GM21576 (cell line): ENCODE measurements at regions not wholly inside any gene's neighbourhood (a gene's known extent, or its start where the extent isn't known, plus 50 kb on each side); places are given as distances from the start of the nearest gene placed in this dataset.

ENCODE experiments used
- ATAC-seq: cut with Tn5 transposase; IDR thresholded peaks from one replicate; pipeline ENCODE4 v1.9.1; 2021; ENCODE audit warnings: mild to moderate bottlenecking, moderate library complexity; ENCODE audit not compliant: unreplicated experiment

DNA sequence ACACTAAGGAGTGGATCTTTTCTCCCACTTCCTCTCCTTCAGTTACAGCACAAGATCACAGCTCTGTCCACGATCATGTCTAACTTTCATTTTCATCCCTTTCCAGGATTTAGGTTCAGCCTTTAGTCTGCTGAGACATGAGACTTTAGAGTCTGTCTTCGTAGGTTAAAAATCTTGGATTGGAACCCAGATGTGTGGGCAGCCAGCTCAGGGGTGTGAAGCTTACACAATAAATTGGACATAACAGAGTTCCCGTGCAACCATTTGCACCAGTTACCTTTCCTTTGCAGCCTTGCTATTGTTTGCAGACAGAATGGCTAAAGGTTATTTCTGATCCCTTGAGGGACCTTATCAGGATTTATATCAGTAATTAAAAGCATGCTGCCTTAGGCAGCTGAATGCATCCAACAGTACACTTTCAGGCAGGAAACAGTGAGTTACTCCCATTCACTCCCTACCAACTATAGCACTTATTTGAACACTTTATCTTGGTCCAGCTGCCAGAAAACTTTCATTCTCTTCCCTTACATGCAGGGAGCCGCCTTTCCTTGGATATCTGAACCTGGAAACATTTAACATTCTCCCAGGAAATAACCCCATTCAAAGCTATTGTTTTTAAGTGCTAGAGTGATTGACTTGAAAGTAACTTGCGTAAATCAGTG lies 87.3 kb downstream of the TMEM100 start:
- no peak for ATAC-seq

DNA sequence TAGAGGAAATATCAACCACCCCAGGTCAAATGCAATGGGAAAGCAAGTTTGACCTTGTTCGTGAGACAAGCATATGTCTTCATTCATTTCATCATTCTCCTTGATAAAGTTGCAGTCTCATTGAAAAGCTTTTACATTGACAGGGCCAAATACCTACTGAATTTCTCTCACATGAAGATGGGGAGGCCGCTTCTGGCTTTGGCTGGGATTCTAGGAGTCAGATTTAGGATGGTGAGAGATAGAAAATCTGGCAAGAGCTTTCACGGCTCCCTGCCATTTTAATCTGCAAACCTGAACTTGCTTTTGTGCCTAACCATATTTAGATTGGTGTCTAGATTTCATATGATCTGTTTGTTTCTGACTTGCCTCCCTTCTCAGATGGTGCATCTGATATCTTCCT lies 88.0 kb downstream of the TMEM100 start:
- no peak for ATAC-seq

DNA sequence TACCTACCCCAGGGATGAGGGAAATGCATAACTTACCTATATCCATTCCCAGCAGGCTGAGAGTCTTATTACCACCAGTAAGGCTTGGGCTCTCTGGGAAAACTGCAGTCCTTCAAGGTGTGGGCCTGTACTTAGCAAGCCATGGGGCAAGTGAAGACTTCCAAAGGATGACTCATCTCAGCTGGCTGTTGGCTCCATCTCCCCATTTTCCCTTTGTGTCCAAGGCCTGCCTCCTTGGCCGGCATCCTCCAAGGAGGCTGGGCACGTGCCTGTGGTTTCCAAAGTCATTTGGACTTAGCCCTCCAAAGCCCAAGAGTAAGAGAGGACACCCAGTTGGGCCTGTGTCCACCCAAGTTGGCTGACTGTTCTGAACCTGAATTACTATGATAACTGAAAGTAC lies 89.8 kb downstream of the TMEM100 start:
- no peak for ATAC-seq

DNA sequence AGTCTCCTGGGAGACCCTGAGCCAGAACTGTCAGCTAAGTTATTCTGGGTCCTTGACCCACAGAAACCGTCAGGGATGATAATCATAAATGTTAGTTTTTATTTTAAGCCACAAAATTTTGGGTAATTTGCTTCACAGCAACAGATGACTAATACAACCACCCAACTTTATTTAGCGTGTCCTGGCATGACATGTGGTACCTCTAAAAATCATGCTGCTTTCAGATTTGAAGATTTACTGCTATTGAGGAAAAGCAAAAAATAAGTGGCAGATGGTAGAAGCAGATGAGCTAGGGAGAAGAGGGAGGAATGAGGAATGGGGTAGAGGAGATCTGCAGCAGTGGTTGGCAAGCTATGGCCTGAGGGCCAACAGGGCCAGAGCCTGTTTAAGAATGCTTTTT lies 90.4 kb downstream of the TMEM100 start:
- ATAC-seq: no peak

DNA sequence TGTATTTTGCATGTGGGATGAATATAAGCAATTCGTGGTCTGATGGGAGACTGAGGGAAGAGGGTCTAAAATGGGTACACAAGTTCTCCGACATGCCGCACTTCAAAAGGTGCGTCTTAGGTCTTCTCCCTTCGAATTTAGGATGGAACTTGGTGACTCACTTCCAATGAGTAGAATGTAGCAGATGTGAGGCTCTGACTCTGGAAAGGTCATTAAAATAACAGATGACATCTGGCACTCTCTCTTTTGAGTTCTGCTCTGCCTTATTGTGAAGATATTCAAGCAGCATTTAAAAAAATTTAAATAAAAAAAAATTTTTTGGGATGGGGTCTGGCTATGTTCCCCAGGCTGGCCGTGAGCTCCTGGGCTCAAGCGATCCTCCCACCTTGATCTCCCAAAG lies 92.7 kb downstream of the TMEM100 start:
- ATAC-seq: no peak

DNA sequence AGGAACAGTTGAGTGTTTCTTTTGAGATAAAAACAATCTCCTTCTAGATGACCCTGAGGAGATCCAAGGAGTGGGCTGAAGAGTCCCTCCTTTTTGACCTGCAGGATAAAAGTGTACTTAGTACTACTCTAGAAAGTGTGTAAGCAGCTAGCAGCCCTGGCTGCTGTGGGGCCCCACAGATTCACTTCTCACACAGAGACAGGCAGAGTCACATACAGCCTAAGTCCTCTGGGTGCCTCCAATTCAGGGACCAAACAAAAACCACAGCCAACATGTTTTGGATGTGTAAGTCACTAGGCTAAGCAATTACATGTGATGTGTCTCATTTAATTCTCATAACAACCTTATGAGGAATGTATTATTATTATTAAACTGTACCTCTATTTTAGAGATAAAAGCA lies 97.1 kb downstream of the TMEM100 start:
- ATAC-seq: peak; percentile 58

DNA sequence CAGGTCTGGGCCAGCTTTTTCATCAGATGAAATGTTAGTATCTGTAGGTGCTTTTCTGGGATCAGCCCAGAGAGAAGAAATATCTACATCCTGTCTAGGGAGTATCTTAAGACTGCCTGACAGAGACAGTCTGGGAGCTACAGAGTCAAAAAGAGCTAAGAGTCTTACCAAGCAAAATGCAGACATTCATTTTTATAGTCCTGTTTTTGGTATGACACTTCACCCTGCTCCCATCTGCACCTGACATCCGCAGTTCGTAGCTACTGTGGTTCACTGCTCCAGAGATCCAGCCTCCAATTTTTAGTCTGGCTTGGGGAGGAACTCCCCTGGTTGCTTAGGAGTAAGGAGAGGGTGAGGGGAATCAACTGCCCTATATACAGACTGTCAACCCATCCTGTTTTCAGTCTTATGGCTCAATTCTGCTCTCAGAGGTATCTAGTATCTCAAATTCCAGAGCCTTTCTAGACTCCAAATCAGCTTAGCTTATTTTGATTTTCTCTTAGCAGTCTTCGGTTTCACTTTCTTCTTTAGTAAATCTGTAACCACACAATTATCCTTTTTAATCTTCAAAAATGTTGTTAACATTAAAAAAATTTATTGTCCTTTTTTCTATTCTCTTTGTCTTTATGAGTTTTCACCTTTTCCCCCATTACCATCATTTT lies 97.8 kb downstream of the TMEM100 start:
- ATAC-seq: no peak

DNA sequence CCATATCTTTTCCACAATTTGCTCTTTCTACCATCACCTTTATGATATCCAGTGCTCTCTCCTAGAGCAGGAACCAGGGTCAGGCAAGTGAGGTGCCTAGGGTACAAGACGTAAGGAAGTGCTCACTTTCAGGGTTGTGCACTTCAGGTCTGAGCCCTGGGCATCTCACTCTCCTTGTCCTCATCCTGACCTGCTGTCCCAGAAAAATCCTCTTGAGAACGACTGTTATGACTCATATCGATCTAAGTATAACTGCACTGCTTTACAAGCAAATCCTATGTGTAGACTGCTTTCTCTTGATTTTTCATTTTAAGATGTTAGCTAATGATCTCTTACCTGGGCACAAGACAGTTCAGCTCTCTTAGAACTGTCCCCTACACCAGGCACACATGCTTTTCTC lies 100.1 kb downstream of the TMEM100 start:
- ATAC-seq: no peak

DNA sequence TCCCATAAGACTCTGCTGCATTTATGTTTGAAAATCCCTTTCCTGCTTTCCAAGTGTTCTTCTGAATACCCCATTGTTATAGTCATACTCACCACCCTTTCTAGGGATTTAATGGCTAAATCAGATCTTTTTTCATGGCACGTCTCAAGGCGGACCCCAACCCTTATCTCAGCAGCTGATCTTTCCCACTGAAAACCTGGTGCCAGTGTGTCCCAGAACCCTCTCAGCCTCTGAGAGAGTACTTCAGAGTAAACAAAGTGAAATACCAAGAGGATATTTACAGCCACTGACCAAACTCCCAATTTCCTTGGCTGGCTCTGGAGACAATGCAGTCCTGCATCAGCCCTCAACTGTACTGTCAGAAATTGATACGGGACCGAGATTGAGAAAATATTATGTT lies 101.7 kb downstream of the TMEM100 start:
- no peak for ATAC-seq

DNA sequence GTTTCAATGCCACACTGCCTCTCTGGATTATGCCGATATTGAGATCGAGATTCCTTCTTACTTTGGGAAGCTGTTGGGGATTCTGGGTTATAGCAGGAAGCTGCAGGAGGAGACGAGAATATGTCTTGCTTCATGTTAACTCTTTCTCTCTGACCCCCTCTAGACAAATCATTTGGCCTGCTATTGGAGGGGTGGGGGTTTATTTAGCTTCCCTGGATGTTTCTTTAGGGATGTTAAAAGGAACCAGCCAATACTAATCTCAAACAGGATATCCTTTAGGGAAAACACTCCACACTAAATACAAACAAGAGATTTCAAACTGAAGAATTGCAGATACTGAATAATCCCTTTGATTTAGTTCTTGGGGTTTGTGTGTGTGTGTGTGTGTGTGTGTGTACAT lies 102.6 kb downstream of the TMEM100 start:
- no peak for ATAC-seq

DNA sequence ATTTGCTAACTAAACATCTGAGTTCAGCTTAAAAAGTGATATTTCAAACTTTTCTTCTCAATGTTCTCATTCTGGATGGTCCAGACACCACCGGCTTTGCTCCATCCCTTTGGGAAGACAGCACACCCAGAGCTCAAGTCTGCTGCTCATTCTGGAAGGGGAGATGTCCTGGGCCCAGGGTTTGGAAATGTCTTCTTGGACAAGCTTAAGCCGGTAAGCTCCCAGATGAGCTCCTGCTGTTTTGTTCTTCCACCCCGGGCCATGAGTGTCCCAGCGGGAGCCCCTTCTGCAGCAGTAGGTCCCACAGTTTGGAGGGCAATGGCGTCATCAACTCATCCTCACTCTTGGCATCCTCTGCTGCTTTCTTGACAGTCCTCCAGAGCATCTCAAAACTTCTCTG lies 105.2 kb downstream of the TMEM100 start:
- no peak for ATAC-seq

DNA sequence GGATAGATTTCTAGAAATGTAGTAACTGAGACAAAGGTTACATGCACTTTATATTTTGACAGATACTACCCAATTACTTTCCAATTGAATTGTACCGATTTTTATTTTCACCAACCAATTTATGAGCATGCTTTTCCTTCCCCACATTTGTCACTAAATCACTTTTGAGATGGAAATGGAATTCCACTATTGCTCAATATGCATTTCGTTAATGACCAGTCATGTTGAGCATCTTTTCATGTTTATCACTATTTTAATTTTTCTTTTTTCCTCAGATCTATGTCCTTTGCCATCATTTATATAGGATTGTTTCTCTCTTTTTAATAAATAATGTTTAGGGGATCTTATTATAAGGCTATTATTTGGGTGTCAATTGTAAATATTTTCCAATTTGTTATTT lies 102.8 kb upstream of the SMIM36 start:
- no peak for ATAC-seq

DNA sequence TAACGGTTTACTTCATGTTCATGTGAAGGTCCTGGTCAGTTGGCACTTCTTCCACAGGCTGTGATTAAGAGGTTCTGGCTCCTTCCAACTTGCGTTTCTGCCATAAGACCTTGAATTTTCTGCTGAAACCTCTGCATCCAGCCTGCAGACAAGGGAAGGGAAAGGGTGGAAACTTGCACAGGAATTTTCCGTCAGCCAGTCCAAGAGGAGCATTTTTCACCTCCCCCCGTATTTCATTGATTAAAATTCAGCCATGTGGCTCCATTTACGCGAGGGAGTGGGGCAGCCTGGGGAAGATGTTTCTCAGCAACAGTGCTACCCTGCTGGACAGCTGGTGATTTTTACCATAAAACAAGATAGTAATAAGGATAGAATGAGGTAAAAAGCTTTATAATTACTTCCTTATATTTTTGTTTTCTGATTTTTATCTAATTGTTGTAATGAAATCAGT lies 101.5 kb upstream of the SMIM36 start:
- ATAC-seq: no peak

DNA sequence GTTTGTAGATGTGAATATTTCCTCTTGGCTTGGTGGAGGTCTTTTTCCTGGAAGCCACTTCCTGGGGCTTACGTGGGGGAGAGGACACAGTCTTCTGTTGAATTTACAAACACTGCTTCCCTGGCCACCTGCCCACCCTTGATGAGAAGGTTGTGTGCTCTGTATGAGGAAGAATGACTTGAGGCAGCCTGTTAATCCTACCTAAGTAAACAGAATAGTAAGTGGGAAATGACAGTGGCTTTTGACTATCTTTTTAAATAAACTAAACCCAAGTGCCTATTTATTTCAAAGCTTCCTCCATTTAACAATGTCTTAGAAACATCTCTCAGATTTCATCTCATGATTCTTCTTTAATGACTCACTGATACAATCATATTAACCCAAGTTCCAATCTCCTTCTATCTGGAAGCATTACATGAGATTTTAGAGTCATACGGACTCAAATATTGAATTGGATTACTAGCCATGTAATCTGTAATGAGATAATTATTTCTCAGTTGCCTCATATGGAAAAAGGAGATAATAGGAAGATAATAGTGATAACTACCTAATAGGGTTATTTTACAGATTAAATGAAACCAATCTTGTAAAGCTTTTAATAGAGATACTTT lies 96.6 kb upstream of the SMIM36 start:
- no peak for ATAC-seq

DNA sequence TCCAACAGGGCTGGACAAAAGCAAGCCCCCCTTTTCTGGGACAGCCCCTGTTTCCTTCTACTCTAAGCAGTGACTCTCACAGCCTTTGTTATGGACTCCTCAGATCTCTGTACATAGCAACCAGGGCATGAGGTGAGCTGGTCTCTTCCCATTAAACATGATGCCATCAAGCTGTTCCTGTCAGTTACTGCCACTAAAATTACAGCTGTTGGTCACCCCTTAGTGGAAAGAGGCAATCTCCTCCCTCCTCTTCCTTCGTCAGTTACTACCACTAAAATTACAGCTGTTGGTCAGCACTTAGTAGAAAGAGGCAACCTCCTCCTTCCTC lies 95.2 kb upstream of the SMIM36 start:
- no peak for ATAC-seq

DNA sequence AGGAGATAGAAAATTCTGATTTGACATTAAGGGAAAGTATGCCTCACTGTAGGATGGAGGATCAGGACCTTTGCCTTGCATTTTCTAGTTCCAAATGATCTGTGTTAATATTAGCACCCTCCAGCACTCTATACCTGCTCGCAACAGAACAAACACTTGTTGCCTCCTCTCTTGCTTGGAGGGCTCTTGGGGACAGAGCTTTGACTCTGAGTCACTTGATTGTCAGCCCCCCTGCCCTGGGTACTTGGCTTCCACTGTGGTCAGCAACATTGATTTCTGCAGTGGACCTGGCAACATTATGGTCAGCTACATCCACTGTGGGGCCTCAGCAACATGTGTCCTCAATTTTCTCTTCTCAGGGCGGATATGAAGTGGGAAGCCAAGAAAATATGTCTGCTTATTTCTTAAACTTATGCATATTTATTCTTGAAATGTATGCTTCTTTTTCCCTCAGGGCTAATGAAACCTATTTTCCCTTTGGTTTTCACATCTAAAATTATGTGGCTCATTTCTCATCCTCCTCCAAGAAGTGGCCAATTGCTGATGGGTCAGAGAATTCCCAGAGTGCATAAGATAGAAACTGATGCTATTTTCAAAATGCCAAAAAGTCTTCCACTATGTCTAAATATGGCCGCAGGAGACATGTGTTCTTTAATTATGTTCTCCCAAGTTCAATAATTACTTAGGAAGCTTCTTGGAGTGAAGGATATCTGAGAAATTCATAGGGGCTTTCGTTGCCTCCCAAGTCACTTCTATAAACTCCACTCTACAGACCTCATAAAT lies 94.6 kb upstream of the SMIM36 start:
- no peak for ATAC-seq

DNA sequence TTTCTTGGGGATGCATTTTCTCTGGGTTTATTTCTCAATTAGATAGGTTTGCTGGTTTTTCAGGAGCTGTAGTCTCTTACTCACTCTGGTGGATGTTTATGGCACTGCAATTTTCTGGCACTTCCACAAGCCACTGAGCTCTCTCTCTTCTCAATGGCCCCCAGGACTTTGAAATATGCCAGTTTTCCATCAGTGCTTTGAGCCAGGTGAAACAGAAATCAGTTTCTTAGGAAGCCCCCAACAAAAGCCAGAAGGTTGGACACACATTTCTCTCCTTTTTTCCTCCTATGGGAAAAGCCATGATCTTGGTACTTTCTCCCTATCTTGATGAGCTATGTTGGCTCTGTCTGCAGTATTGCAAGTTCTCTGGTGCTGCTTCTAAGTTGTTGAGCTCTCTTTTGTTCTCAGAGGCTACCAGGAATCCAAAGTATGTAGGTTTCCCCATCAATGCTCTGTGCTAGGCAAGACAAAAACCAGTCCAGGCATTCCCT lies 90.7 kb upstream of the SMIM36 start:
- peak; percentile 46 for ATAC-seq

DNA sequence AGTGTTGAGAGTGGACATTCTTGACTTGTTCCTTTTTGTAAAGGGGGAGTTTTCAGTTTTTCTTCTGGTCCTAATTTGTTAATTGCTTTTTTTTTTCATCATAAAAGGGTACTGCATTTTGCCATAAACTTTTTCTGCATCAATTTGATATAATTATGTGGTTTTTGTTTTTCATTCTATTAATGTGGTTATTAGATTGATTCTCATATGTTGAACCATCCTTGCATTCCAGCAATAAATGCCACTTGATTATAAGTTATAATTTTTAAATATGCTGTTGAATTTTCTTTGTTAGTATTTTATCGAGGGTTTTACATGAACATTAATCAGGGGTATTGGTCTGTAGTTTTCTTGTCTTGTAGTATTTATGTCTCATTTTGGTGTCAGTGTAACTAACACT lies 87.2 kb upstream of the SMIM36 start:
- ATAC-seq: no peak

DNA sequence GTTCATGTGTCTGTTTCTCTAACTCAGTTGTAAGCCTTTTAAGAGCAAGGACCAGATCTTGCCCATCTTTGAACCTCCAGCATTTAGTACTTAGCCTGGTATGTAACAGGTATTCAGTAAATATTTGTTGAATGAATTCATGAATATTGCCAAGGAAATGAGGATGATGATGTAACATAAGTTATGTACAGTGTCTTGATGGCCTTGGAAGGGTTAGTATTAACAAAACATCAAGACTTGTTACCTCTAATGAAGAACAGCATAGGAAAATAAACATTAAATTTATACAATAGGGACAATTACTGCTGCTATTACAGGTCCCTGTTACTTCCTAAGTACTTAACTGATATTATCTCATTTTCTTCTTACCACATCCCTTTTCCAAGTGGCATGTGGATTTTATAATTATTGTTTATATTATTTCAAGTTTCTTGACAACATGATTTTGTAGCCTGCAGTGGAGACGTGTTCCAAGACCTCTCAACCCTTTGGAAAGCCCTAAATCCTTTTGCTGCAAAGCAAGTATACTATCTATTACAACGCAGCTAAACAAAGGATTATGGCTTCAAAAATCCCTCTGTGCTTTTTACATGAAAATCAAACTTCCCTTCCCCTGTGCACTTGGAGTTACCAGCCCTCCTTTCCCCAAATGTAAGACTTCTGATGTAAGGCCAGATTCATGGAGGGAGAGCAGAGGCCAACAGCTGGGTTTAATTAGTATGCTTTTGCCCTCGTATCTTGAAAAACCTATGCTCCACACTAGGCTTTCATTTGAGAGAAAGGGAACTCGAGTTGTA lies 77.4 kb upstream of the SMIM36 start:
- no peak for ATAC-seq

DNA sequence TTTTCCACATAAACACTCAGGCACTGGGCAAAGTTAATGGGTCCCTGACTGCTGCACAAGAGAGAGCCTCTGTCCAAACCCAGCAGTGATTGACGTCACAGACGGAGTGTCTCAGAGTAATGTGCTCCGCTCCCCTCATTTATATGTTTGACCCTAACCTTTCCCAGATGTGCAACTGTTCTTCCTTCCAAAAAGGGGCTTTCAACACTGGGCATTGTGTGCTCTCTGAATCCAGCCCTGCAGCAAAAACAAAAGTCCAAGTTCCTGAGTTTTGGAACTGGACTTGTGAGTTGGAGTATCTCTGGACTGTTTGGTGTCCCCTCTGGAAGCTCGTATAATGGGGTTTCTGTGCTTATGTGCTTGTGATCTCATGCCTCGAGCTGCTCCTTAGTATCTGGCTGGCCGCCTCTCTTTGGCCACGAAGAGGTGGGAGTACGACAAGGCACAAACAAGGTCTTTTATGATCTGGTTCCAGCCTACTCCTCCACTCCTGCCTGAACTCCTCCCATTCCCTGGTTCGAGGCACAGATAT lies 76.4 kb upstream of the SMIM36 start:
- no peak for ATAC-seq

DNA sequence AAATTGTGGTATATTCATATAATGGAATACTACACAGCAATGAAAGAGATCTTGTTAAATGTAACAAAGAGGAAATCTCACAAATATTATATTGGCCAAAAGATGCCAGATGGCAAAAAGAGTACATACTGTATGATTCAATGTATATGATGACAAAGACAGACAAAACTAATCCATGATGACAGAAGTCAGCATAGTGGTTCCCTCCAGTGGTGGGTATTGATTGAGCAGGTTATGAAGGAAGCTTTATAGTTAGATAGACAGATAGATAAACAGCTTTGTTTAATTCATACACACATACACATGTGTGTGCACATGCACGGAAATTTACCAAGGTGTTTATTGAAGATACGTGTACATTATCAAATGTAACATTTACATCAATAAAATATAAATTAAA lies 74.4 kb upstream of the SMIM36 start:
- ATAC-seq: no peak
